GM18861 (cell line): ENCODE measurements at regions not wholly inside any gene's neighbourhood (a gene's known extent, or its start where the extent isn't known, plus 50 kb on each side); places are given as distances from the start of the nearest gene placed in this dataset.
"Not testable (repeated sequence)": the region's sequence is repeated elsewhere in the genome, so short reads cannot be mapped to it uniquely, and the experiment has no call there.

Experiments
- ATAC-seq: cut with Tn5 transposase; IDR thresholded peaks from one replicate; pipeline ENCODE4 v1.9.1; 2021; ENCODE audit not compliant: unreplicated experiment

- ATAC-seq: no peak
These were observed 1858.6 kb upstream of the CDH9 start for GRCh38 chr5:28896949-28897348.

GRCh38 chr5:28880936-28881335 is 1842.5 kb upstream of the CDH9 start:
- no peak for ATAC-seq

DNA sequence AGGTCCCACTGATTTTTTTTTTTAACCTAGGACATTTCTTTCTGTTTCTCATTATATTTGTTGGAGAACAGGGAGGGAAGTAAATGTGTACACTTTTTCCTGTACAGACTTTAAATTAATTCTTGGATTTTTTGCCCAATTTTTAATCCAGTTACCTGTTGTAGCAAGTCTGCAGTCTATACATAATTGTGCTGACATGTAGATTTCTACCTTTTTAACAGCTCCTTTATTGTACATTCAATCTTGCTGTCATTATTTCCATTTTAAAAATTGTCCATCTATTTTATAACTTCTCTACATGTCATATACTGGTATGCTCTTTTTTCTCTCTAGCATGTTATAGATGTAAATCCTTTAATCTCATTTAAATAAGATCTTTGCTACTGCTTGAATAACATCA is 1838.7 kb upstream of the CDH9 start:
- no peak for ATAC-seq

DNA sequence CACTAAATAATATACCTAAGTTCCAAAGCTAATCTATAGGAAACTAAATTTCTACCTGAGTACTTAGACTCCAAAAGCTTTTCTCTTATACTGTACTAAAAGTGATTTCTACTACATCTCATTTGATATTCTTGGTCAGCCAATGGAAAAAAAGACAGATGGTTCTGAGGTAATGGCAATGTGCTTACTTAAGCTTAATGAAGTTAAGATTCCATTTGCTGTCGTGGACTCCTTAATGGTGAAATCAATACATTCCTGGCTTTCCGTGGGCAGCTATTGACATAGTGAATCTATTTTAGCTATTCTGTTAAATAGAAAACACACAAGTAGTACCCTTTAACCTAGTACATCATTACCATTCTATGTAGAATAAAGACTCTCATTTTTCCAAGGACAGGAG is 1825.6 kb upstream of the CDH9 start:
- ATAC-seq: no peak

DNA sequence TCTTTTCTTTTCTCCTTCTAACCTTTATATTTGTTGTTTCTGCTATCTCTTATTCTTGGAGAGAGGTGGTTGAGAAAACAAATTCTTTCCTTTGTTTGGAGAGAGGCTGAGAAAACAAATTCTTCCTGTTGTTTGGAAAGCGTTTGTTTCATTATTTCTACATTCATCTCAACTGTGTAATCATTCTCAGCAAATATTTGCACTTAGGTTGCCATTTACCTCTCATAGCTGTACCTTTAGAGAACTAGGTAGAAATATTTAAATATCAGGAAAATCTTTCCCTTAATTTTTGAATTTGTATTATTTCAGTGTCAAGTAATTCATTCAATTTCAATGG is 1824.4 kb upstream of the CDH9 start:
- no peak for ATAC-seq

GRCh38 chr5:28862137-28862859 is 1823.9 kb upstream of the CDH9 start:
- no peak for ATAC-seq

- no peak for ATAC-seq
These were observed 1817.2 kb upstream of the CDH9 start for GRCh38 chr5:28855626-28856025.

DNA sequence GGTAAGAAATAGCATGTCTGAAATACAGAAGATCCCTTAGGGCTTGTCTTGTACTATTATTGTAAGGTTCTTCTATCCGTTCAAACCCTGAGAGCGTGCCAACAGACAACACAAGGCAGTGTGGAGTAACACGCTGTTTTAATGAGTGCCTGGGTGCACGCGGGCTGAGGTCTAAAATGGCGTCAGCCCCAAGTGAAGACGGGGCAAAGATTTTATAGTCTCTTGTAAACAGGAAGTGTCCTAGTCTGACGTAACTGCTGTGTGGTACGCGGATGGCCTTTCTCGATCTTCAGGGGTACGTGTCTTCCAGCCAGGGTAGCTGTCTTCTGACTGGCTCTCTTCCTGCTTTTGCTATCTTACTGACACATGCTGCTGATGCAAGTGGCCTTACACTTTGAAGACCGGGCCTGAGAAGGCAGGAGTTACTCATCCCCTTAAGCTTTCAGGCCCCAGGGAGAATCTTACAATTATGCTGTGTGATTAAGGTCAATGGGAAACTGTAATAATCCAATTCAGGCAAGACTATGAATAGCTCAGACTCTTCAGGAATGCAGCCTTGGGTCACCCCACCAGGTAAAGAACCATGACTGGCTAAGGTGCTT is 1812.0 kb upstream of the CDH9 start:
- no peak for ATAC-seq

DNA sequence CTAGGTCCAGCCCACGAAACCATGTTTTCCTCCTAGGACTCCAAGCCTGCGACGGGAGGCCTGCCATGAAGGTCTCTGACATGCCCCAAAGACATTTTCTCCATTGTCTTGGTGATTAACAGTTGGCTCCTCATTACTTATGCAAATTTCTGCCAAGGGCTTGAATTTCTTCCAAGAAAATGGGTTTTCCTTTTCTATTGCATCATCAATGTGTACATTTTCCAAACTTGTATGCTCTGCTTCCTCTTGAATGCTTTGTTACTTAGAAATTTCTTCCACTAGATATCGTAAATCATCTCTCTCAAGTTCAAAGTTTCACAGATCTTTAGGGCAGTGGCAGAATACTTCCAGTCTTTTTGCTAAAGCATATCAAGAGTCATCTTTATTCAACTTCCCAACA is 1792.7 kb upstream of the CDH9 start:
- no peak for ATAC-seq

- ATAC-seq: no peak
These were observed 1784.8 kb upstream of the CDH9 start for GRCh38 chr5:28823231-28823630.

- ATAC-seq: no peak
These were observed 1783.7 kb upstream of the CDH9 start for GRCh38 chr5:28822071-28822470.

GRCh38 chr5:28810751-28811136 is 1772.4 kb upstream of the CDH9 start:
- no peak for ATAC-seq

- no peak for ATAC-seq
These were observed 1771.7 kb upstream of the CDH9 start for GRCh38 chr5:28809811-28810750.

- ATAC-seq: no peak
These were observed 1770.8 kb upstream of the CDH9 start for GRCh38 chr5:28808967-28809810.

GRCh38 chr5:28807195-28807729 is 1768.9 kb upstream of the CDH9 start:
- ATAC-seq: no peak

- ATAC-seq: not testable (repeated sequence)
These were observed 1760.6 kb upstream of the CDH9 start for GRCh38 chr5:28799035-28799434.

- no peak for ATAC-seq
These were observed 1750.6 kb upstream of the CDH9 start for GRCh38 chr5:28788954-28789353.

- ATAC-seq: no peak
These were observed 1741.8 kb upstream of the CDH9 start for GRCh38 chr5:28780083-28780692.

GRCh38 chr5:28779161-28779754 is 1740.9 kb upstream of the CDH9 start:
- ATAC-seq: no peak

- ATAC-seq: no peak
These were observed 1731.9 kb upstream of the CDH9 start for GRCh38 chr5:28770307-28770706.
